ENCODE measurements at regions not wholly inside any gene's neighbourhood (a gene's known extent, or its start where the extent isn't known, plus 50 kb on each side); places are given as distances from the start of the nearest gene placed in this dataset.

DNA sequence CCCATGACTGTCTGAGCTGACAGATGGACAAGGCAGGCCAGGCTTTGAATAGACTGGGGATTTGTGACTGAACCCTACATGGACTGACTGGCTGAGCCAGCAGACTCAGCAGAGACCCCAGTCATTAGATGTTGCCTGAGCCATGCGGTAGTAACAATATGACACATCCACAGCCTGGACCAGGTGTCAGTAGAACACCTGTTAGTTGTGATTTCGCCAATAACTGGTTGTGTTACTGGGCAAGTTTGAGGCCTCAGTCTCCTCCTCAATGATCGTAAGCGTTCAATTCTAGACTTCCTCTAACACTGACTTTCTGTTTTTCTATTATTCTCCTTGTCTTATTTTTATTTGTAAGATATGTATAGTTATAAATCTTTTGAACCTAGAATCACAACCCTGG lies 311.9 kb upstream of the MAP3K7 start:
- TF ChIP-seq GATA3 (IDR thresholded peaks at IDR 0.05; ENCODE audit: low read depth, low read length) (no peak), GATA2 (IDR thresholded peaks at IDR 0.05; ENCODE audit: low read depth, low read length) (no peak)
